ENCODE measurements at regions not wholly inside any gene's neighbourhood (a gene's known extent, or its start where the extent isn't known, plus 50 kb on each side); places are given as distances from the start of the nearest gene placed in this dataset.

DNA sequence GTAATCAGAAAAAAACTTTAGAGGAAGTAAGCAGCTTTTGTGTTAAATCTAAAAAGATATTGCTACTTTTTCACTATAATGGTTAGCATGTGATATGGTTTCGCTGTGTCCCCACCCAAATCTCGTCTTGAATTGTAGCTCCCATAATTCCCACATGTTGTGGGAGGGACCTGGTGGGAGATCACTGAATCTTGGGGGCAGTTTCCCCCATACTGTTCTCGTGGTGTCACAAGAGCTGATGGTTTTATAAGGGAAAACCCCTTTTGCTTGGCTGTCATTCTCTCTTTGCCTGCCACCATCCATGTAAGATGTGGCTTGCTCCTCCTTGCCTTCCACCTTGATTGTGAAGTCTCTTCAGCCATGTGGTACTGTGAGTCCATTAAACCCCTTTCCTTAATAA lies 117.1 kb downstream of the KCNJ2 start:
- no peak for DNase-seq

DNA sequence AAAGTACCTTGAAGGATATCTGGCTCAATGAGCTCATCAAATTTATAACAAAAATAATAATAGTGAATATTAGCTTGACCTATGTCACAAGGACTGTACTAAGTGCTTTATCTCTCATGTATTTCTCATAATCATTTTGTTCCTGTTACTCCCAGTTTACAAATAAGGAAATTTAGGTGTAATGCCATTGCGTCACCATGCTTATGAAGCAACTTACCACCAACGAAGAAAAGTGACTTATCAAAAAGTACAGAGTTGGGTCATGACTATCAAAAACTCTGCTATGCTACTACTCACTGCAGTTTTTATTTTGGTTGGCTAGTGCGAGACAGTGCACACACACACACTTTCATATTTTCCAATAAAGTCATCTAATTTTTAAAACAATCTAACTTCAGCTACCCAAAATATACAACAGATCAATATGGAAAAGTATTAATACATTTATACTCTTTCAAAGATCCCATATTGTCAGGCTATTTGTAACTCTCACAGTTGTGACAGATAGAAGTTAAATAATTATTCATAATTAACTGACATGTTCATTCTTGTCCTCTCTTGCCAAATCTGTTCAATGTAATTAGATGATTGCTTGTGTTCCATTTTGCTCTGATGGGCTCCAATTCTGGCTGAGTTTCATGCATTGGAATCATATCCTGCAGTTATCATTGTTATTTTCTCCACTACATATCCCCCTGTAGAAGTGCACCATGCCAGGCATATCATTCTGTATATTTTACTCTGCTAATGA lies 119.4 kb downstream of the KCNJ2 start:
- DNase-seq, result peak; percentile 64

DNA sequence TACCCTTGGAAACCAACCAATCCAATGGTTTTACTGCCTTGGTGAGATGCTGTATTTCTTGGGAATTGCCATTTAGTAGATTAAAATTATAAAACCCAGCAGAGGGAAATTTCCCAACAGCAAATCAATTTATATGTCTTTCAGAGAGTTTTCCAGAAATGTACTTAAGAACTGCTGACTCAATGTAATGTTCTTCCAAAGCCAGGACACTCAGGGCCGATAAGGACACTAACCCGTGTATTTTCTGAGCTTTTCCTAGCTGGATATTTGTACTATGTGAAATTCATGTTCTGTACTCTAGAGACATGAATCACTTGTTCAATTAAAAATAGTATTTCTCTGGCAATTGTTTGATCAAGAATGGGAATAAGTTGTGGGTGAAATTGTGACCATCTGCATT lies 121.4 kb downstream of the KCNJ2 start:
- no peak for DNase-seq

DNA sequence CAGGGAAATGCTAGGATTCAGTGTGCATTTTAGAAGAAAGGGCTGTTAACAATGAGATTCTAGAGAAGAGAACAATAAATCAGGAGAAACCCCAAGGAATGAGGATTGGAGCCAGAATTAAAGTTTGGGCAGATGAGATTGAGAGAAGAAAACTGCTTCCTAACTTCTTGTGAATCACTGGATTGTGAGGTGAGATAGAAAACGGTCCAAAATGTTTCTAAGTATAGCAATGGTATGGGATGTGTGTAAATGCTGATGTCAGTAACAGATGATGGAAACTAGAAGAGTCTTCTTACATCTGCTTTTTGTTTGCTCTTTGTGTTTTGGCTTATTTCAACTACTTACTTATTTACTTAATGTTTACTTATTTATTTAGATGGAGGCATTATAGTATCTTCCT lies 123.0 kb downstream of the KCNJ2 start:
- DNase-seq, result no peak

DNA sequence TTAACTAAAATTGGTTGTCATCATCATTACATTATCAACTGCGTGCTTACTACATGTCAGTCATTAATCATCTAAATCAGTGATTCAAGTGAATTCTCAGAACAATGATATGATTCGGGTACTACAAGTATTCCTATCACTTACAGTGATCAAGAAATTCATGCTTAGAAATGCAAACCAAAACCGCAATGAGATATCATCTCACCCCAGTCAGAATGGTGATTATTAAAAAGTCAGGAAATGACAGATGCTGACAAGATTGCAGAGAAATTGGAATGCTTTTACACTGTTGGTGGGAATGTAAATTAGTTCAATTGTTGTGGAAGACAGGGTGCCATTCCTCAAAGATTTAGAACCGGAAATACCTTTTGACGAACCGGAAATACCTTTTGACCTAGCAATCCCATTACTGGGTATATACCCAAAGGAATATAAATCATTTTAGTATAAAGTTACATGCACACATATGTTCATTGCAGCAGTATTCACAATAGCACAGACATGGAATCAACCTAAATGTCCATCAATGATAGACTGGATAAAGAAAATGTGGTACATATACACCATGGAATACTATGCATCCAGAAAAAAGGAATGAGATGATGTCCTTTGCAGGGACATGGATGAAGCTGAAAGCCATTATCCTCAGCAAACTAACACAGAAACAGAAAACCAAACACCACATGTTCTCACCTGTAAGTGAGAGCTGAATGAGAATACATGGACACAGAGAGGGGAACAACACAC lies 124.4 kb downstream of the KCNJ2 start:
- peak; percentile 57 for DNase-seq

DNA sequence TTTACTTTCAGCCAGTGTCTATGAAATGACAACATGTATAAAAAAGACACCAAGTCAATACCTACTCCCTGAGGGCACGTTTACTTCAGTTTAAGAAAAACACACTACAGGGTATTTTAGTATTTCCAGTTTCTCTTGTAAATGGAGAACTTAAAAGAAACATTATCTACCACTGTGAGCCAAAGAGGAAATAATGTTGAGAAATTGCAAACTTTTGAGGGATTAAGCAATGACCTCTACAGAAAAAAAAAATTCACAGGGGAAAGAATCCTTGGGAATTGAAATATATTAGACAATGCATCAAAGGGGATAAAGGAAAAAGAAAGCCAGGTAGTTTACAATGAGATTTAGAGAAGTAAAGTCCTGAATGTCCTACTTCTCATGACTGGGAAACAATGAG lies 126.0 kb downstream of the KCNJ2 start:
- peak; percentile 46 for DNase-seq

DNA sequence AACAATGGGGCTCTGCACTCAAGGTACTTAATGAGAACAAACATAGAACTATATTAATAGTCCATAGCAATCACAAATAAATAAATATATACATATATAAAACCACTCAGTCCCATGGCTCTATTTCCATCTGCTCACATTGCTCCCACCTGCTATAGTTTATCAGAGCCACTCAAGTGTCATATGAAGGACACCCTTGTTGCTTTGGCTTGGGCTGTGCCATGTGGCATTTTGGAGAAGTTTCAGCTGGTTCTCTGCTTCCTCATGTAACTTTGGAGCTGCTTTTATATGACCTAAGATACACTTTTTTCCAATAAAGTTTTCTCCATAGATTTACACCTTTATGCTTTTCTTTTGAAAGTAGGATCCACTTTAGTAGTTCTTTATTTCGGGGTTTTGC lies 126.4 kb downstream of the KCNJ2 start:
- peak; percentile 17 for DNase-seq

DNA sequence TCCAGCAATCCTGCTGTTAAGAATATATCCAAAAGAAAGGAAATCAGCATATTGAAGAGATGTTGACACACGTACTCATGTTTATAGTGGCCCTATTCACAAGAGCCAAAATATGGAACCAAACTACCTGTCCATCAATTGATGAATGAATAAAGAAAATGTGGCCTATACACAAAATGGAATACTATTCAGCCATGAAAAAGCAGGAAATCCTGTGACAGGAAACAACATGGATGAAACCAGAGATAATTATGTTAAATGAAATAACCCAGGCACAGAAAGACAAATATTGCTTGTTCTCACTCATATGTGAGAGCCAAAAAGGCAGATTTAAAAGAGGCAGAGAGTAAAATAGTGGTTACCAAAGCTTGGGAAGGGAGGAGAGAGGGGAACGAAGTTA lies 127.1 kb downstream of the KCNJ2 start:
- no peak for DNase-seq

DNA sequence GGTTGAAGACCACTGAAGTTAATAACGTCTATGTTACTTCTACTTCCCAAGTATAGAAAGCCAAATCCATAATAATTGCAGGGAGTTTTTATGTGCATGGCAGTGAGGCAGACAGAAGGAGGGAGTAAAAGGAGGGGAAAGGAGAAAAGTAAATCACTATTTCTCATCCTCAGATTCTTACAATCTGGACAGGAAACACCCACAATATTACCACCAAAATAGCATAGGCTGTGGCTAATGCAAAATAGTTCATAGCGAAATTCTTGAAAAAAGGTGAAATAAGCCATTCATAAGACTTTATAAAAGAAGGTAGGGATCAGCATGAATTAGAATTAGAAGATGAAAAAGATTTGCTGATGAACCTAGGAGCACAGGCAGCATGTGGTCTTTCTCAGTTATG lies 128.1 kb downstream of the KCNJ2 start:
- no peak for DNase-seq

DNA sequence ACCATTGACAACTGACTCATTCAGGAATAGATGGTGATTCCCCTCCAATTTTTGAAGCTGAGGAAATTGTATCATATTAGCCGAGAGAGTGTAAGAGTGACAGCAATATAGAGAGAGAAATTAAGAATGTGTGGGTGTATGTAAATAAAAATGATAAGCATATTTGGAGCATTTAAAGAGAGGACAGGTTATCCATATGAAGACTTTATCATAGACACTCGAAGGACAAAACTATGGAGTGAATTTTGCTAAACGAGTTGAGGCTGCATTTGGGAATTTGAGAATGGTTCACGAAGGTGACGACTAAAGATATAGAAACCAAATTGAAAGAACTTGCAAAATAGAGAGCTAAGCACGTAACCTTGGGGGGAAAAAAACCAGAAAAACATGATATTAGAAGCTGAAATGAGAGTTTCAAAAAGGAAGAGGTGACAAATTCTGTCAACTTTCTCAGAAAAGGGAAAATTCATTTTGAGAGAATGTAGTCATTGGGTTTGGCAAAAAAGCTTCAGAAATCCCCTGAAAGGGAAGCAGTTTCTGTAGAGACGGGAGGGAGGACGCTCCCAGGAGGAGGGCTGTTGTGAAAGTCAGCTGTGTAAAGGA lies 129.7 kb downstream of the KCNJ2 start:
- no peak for DNase-seq

DNA sequence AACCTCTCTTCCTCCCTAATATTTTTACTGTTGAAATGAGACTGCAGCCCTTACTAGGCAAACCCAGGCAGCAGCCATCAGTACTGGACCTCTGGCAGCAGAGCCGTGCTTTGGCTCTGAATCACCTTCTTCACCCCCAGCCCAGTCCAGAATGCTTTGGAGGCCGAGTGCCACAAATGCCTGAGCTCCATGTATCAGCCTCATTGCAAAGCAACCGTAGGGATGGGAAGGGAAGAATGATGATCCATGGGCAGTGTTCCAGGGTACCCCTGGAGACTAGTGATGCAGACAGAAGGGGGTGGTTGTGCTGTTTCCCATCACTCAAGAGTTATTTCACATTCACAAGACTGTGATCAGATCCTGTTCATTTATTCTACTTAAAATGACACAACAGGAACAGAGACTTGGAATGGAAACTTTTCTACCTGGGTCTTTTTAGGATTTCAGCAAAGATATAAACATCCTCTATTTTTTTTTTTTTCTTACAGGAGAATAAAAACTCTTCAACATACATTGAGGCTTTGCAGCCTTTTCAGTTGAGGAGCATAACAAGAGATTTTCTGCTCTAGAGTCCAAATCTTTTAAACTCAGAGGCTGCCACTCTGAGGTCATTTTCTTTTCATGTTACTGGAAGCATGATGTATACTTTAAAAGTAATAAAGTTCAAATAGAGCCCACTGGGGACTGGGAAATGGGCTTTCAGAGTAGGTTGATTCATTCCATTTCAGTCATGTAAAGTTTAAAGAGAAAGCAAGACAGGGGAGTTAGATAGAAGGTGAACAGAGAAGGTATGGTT lies 138.3 kb downstream of the KCNJ2 start:
- no peak for DNase-seq

DNA sequence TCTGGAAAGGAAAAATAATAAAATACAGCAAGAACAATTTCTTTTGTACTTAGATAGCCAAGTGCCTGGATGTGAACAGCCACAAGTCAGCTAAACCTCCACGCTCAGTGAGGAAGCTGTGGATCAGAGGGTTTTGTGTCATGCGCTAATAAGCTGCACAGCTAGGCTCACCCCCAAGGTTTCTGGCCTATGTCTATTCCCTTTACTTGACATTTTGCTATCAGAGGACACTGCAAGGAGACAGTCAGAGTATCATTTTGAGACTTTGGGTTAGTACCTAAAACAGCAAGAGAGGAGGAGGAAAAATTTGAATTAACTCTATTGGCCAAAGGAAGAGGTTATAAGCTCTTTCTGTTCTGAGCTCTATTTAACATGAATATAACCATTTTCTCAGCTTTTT lies 139.3 kb downstream of the KCNJ2 start:
- DNase-seq, result no peak

DNA sequence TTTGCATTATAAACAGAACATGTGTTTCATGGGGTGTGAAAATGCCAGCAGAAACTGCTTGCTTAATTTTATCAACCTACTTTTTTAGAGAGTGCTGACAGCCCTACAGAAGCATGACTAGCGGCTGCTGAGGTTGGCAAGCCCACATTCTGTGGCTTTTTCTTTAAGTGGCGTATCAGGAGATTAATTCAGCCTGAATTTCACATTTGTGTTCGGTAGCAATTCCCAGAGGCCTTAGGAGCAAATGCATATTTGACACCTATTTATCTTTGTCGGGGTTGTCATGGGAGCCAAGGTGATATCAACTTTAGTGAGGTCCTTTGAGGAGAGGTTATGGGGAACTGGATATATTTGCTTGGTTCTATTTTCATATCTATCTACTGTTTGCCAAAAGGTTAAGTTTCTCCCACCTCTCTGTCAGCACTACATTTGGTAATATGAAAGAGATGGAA lies 140.9 kb downstream of the KCNJ2 start:
- no peak for DNase-seq

DNA sequence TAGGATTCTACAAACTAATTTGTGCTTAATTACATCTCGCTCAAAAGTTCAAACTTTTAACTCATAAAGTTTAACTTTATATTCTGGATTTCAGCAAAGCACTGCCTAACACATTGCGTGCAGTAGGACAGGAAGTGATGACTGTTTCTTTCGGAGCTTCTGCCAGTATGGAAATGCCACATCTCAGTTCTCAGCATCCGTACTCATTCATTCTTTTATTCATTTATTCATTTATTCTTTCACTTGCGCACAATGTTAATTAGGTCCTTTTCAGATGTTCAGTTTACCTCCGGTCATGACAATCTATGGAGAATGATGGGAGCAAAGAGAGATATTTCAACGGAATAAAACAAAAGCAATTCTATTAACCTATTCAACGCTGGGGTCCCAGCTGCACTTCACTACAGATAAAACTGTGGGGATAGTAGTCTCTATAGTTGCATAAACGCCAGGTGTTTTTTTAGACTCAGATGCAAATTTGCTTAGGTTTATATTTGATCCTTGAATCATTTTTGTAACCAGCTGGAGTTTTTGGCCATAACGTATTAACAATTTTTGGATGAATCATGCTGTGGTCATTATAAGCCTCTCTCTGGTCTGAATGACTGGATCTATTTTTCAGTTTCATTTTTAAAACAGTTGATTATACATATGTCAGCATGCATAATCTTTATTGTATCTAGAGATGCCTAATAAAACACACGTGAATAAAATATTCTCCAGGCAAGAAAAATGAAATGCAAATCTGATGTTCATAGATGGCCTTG lies 143.9 kb downstream of the KCNJ2 start:
- DNase-seq, result no peak

DNA sequence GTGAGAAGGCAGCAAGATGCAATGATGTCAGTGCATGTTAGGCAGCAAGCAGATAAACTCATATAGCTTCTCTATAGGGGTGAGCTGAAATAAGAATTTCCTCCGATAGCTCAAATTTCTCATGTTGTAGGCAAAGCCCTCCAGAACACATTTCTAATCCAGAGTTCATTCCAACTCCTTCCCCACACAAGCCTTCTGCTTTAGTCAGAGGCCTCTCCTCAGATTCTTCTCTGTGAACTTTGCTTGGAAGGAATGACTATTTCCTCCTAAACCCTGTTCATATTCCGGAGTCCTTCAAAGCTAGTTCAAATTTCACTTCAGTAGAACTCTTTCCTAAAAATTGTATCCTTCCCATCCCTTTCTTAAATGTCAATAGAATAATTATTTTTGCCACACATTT lies 144.8 kb downstream of the KCNJ2 start:
- DNase-seq, result no peak

DNA sequence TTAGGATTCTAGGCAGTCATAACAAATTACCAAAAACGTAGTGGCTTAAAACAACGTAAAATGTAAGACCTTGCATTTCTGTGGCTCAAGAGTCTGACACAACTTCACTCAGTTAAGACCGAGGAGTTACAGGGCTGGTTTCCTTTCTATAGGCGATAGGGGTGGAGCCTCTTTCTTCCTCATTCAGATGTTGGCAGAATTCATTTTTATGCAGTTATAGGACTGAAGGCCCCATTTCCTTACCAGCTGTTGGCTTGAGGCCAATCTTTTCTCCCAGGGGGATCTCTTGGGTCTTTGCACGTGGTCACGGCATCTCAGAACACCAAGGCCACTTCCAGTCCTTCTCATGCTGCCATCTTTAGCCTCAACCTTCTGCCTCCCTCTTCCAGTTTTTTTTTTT lies 145.2 kb downstream of the KCNJ2 start:
- peak; percentile 46 for DNase-seq

DNA sequence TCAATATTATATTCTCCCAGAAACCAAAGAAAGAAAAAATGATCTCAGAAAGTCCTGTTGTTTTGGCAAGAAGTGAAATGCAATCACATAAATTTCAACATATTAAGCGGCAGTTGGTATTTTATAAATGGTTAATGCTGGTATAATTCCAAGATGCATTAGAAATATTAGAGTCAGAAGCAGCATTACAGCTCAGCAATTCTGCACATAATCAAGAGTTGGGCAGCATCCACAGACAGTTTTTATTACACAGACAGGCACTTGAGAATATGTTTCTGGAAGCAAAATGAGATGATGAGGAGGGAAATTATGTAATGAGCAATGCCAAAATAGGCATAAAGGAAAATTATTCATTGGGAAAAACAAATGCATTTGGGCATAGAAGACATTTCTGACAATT lies 148.1 kb downstream of the KCNJ2 start:
- DNase-seq, result no peak

DNA sequence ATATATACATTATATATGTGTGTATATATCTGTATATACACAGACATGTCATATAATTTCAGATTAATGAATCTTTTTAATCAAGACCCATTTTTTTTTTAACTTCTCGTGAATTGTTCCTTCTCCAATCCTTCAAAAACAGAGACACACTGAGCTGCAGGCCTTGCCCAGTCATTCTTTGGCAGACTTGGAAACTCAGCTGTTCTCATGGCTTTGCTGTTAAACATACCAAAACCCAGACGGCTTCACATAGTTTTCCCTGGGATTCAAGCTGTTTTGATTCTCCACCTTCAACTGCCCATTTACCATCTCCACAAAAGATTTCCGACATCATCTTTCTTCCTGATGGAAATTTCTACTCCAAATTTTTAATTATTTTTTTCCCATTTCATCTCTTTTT lies 148.7 kb downstream of the KCNJ2 start:
- DNase-seq, result no peak

DNA sequence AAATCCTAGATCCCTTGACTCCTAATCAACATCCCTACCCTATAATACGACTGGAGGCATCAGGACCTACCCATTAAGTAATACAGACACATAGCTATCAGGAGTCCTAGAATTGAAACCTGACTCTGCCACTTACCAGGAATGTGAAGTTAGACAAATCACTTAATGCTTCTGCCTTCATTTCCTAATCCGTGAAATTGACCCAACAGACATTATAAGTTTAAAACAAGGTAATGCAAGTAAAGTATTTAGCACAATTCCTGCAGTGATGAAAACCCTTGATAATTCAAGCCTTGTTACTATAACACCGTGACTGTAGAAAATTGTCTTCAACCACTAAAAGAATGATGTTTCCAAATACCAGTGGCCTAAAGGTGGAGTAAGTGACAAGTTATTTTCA lies 150.2 kb downstream of the KCNJ2 start:
- no peak for DNase-seq

DNA sequence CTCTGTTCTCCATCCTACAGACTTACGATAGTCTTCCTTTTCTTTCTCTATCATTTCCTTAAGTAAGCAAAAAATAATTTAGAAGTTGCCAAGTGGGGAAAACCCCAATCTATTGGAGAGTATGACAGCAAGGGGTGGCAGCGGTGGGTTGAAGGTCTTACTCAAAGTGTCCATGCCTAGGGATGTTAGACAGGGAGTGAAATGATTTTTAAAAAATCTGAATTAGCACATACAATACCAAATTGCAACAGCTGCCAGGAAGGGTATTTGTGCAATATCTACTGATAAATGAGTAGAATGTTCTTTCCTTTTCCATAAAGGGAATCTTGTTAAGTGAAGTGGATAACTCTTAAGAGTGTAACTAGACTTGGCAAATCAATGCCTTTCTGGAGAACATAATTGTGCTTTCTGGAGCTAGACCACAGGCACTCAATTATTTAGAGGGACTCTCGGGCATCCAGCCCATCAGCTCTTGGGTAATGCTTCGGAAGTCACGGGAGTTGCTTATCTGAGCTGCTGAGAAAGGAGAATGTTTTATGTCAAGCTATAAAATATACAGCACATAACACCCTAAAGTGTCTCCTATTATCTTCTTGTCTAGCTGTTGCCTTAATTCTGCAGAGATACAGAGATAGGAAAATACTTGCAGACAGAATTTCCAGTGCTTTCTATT lies 151.5 kb downstream of the KCNJ2 start:
- DNase-seq, result no peak

DNA sequence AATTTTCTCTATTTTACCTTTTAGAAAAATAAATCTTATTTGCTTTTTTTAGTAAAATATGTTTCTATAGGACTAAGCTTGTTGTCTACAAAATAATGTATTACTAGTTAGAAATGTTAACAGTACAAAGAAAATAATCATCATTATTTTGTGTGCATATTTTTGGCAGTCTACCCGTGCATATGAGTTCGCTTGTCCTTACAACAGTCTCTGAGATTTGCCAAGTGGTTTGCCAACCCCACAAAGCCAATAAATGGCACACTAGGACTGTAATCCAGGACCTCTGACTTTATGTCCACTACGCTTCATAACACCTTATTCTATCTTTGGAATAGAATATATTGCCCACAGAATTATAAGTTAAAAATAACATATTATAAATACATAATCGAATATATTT lies 152.0 kb downstream of the KCNJ2 start:
- no peak for DNase-seq

DNA sequence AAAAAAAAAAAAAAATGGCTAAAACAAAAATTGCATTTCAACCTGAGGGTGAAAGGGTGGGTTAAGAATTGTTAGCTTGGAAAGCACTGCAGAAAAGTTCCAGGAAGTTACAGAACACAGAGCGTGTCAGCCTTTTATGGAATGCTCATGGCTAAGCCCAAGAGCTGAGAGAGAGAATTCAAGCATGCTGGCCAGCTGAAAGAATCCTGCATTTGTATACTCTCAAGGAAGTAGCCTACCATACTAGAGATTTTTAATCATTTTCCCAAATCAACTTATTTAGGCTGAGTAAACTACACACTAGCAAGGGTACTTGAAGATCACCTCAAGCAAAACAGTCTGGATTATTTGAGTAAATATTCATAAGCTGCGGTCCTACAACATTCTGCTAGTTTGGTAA lies 153.9 kb downstream of the KCNJ2 start:
- DNase-seq, result no peak

All from hematopoietic multipotent progenitor cell treated with erythropoietin and hydrocortisone succinate and interleukin-3 and kit ligand, for 6 days (in vitro differentiated cells).